Keratinocyte (primary cell): ENCODE measurements at regions not wholly inside any gene's neighbourhood (a gene's known extent, or its start where the extent isn't known, plus 50 kb on each side); places are given as distances from the start of the nearest gene placed in this dataset.

ENCODE experiments used
- EZH2 ChIP-seq: IDR thresholded peaks from one replicate; pipeline ENCODE4 v1.6.1; 2012; ENCODE audit warnings: inconsistent platforms, mild to moderate bottlenecking, low read length, moderate library complexity
- TF ChIP-seq, protein P1 (sequence below), 3 experiments: IDR thresholded peaks in 1 of 3; conservative IDR thresholded peaks in 1 of 3; optimal IDR thresholded peaks in 1 of 3; 2 replicates in 2 of 3; 3 replicates in 1 of 3; pipeline versions ENCODE3 to v1.5.1; 2011; ENCODE audit warnings: low read length in 3 of 3, mild to moderate bottlenecking in 3 of 3, moderate library complexity in 2 of 3, control low read depth in 1 of 3, inconsistent platforms in 1 of 3; ENCODE audit not compliant: insufficient read depth in 2 of 3; ENCODE audit errors: extremely low read depth in 1 of 3

DNA sequence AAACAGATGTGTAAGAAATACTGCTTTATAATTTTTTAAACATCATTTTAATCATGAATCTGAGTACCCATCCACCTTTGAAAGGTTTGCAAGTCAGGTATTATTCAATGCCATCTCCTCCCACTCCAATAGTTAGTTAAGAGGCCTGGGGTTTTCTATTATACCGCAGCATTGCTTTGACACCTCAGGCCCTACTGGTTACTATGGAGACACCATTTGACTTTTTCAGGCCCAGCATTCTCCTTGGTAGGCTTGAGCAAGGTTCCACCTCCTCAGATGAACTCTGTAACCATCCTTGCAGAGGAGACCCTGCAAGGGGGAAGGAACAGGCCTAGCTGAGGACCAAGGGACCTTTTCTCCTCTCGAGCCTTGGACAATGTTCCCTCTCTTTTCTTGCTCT lies 326.9 kb upstream of the NPSR1 start:
- TF ChIP-seq, protein P1, sequence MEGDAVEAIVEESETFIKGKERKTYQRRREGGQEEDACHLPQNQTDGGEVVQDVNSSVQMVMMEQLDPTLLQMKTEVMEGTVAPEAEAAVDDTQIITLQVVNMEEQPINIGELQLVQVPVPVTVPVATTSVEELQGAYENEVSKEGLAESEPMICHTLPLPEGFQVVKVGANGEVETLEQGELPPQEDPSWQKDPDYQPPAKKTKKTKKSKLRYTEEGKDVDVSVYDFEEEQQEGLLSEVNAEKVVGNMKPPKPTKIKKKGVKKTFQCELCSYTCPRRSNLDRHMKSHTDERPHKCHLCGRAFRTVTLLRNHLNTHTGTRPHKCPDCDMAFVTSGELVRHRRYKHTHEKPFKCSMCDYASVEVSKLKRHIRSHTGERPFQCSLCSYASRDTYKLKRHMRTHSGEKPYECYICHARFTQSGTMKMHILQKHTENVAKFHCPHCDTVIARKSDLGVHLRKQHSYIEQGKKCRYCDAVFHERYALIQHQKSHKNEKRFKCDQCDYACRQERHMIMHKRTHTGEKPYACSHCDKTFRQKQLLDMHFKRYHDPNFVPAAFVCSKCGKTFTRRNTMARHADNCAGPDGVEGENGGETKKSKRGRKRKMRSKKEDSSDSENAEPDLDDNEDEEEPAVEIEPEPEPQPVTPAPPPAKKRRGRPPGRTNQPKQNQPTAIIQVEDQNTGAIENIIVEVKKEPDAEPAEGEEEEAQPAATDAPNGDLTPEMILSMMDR (optimal IDR thresholded peaks at IDR 0.05 in 1 of 3, IDR thresholded peaks at IDR 0.05 in 1 of 3, conservative IDR thresholded peaks at IDR 0.05 in 1 of 3; ENCODE audit: extremely low read depth in 1 of 3, insufficient read depth in 2 of 3, low read length in 3 of 3), result no peak
- TF ChIP-seq EZH2, result no peak
